Body of pancreas (tissue), 4 donors: ENCODE measurements at regions not wholly inside any gene's neighbourhood (a gene's known extent, or its start where the extent isn't known, plus 50 kb on each side); places are given as distances from the start of the nearest gene placed in this dataset.

ENCODE experiments used
- ATAC-seq: fragments of 150-250 bp; one replicate; pipeline ENCODE4 v1.9.1; 2016
- DNase-seq, 4 donors: peaks; one replicate each; pipeline ENCODE4 v3.0.0-alpha.2; 2019
- H3K27ac ChIP-seq, 4 donors: fragments of 200-600 bp; sonication (generic); 1 replicate in 3 of 4; 2 replicates in 1 of 4; pipeline versions ENCODE4 v1.5.1 to v1.6.1; 2016 to 2019; ENCODE audit warnings: mild to moderate bottlenecking in 1 of 4, mixed read lengths in 1 of 4, moderate library complexity in 1 of 4
- H3K27me3 ChIP-seq, 2 donors: fragments of 200-600 bp; sonication (generic); one replicate each; pipeline ENCODE4 v1.6.0; 2016; ENCODE audit warnings: mild to moderate bottlenecking in 1 of 2
- H3K36me3 ChIP-seq, 2 donors: fragments of 200-600 bp; sonication (generic); replicated peaks in 1 of 2; 2 replicates each; pipeline ENCODE4 v1.5.1; 2016; ENCODE audit warnings: low read depth in 2 of 2; ENCODE audit not compliant: insufficient read depth in 1 of 2
- H3K4me1 ChIP-seq: fragments of 200-600 bp; sonication (generic); one replicate; pipeline ENCODE4 v1.6.0; 2016
- H3K4me3 ChIP-seq, 2 donors: fragments of 200-600 bp; sonication (generic); 1 replicate in 1 of 2; 2 replicates in 1 of 2; pipeline ENCODE4 v1.5.1; 2016 to 2019
- H3K9me3 ChIP-seq, 3 donors: fragments of 200-600 bp; sonication (generic); 1 replicate in 2 of 3; 2 replicates in 1 of 3; pipeline ENCODE4 v1.5.1; 2016
- CTCF ChIP-seq, 7 experiments: fragments of 450-650 bp in 4 of 7; fragments of 200-600 bp in 3 of 7; sonication (generic) in 3 of 7; IDR thresholded peaks; one replicate each; pipeline ENCODE4 v1.5.1; 2016 to 2019; ENCODE audit warnings: antibody characterized with exemption in 7 of 7
- POLR2A ChIP-seq, 3 donors: fragments of 450-650 bp; IDR thresholded peaks; one replicate each; pipeline ENCODE4 v1.6.1; 2016; ENCODE audit warnings: antibody characterized with exemption in 3 of 3, mild to moderate bottlenecking in 2 of 3
- WGBS, 2 donors: methylation state at CpG; one replicate each; pipeline ENCODE4 v1.1.5; 2017; 5-methylcytosine and 5-hydroxymethylcytosine counted together
- intact Hi-C: fragments of 100-400 bp; cut with DNase I; formaldehyde crosslinking; loops from one replicate; pipeline ENCODE4 v1.15.1; 2023

GRCh38 chr12:92492291-92492690, 210.5 kb upstream of the PLEKHG7 start:
- Histone ChIP-seq H3K4me3 (no peak overlapping the region), H3K9me3 (no peaks in the 10 kb centered on the region), H3K4me1 (no peaks in the 10 kb centered on the region), H3K36me3 (no peaks in the 10 kb centered on the region), H3K27me3 (no peaks in the 10 kb centered on the region), H3K27ac (no peak overlapping the region)
- no peak for TF ChIP-seq CTCF (IDR thresholded peaks at IDR 0.05)
- no peak for TF ChIP-seq POLR2A (IDR thresholded peaks at IDR 0.05)
- intact Hi-C loops, result no loop called here
- ATAC-seq (no peak), DNase-seq (no peak)

GRCh38 chr12:92489781-92490180, 213.0 kb upstream of the PLEKHG7 start:
- no peak overlapping the region for H3K4me3 ChIP-seq
- DNase-seq (no peak), ATAC-seq (no peak)
- no peaks in the 10 kb centered on the region for H3K27me3 ChIP-seq
- 85 to 93% methylated on average over 4 of the region's 4 CpGs for WGBS, 2 donors
- TF ChIP-seq CTCF (IDR thresholded peaks at IDR 0.05) (no peak), POLR2A (IDR thresholded peaks at IDR 0.05) (no peak)
- no peaks in the 10 kb centered on the region for H3K4me1 ChIP-seq
- no peak overlapping the region for H3K27ac ChIP-seq
- no peaks in the 10 kb centered on the region for H3K36me3 ChIP-seq
- intact Hi-C loops, result no loop called here
- H3K9me3 ChIP-seq, result no peaks in the 10 kb centered on the region

- 71 to 89% methylated on average over 4 of the region's 4 CpGs for WGBS, 2 donors
- intact Hi-C loops, result no loop called here
- TF ChIP-seq POLR2A (IDR thresholded peaks at IDR 0.05) (no peak), CTCF (IDR thresholded peaks at IDR 0.05) (no peak)
Measured at GRCh38 chr12:92488735-92489134, 214.1 kb upstream of the PLEKHG7 start.

GRCh38 chr12:92487138-92487485, 215.7 kb upstream of the PLEKHG7 start:
- H3K4me3 ChIP-seq, result no peak overlapping the region
- no peaks in the 10 kb centered on the region for H3K27me3 ChIP-seq
- H3K4me1 ChIP-seq, result no peaks in the 10 kb centered on the region
- TF ChIP-seq POLR2A (IDR thresholded peaks at IDR 0.05), result no peak
- H3K27ac ChIP-seq, result peak overlapping the region in 1 of 4 donors; percentile 17
- H3K9me3 ChIP-seq, result no peaks in the 10 kb centered on the region
- no peaks in the 10 kb centered on the region for H3K36me3 ChIP-seq
- intact Hi-C loops, result no loop called here
- no peak for DNase-seq
- ATAC-seq, result no peak

More at GRCh38 chr12:92488735-92489134, 214.1 kb upstream of the PLEKHG7 start:
- no peak overlapping the region for H3K27ac ChIP-seq
- DNase-seq, result no peak
- H3K9me3 ChIP-seq, result no peaks in the 10 kb centered on the region
- H3K27me3 ChIP-seq, result no peaks in the 10 kb centered on the region
- no peaks in the 10 kb centered on the region for H3K36me3 ChIP-seq
- ATAC-seq, result no peak
- H3K4me1 ChIP-seq, result no peaks in the 10 kb centered on the region
- no peak overlapping the region for H3K4me3 ChIP-seq

- H3K9me3 ChIP-seq, result no peaks in the 10 kb centered on the region
- no peaks in the 10 kb centered on the region for H3K4me1 ChIP-seq
- no peaks in the 10 kb centered on the region for H3K36me3 ChIP-seq
- intact Hi-C loops, result no loop called here
- no peaks in the 10 kb centered on the region for H3K27me3 ChIP-seq
- no peak for DNase-seq
- H3K27ac ChIP-seq, result no peak overlapping the region
- no peak for TF ChIP-seq CTCF (IDR thresholded peaks at IDR 0.05)
- TF ChIP-seq POLR2A (IDR thresholded peaks at IDR 0.05), result no peak
- WGBS, 2 donors, result 69 to 76% methylated on average over 3 of the region's 3 CpGs
- H3K4me3 ChIP-seq, result no peak overlapping the region
- no peak for ATAC-seq
Measured at GRCh38 chr12:92486443-92487137, 216.2 kb upstream of the PLEKHG7 start.
